HCT116 (cell line): ENCODE measurements at regions not wholly inside any gene's neighbourhood (a gene's known extent, or its start where the extent isn't known, plus 50 kb on each side); places are given as distances from the start of the nearest gene placed in this dataset.

Experiments
- ATAC-seq: fragments of 200-7000 bp; cut with Tn5 transposase; 2 replicates; pipeline ENCODE4 v1.9.1; 2020; ENCODE audit warnings: mild to moderate bottlenecking, moderate library complexity
- BruUV-seq: library from RNA; stranded (reverse); fragments of 400-500 nt; replicated peaks from 2 replicates; lab custom pipeline; 2021; lab: Mats Ljungman, UMichigan
- CTCF ChIA-PET: fragments of 300-600 bp; sonication (Branson Sonifier 250); formaldehyde crosslinking; loops from one replicate; lab custom pipeline; 2021; ENCODE audit warnings: antibody characterized with exemption; lab: Charles Lee
- POLR2A ChIA-PET: fragments of 300-600, 350-600 bp; sonication (Branson Sonifier 250); formaldehyde crosslinking; loops from one replicate; lab custom pipeline; 2021; ENCODE audit warnings: antibody characterized with exemption; lab: Charles Lee
- RAD21 ChIA-PET, 2 experiments: fragments of 300-600 bp; sonication (Branson Sonifier 250); formaldehyde crosslinking; loops; one replicate each; lab custom pipeline; 2023; ENCODE audit warnings: low total read pairs in 2 of 2; ENCODE audit not compliant: uncharacterized antibody in 2 of 2, unreplicated experiment in 2 of 2, low non-redundant PET in 1 of 2; lab: Charles Lee
- DNase-seq: peaks from one replicate; pipeline ENCODE4 v3.0.0-alpha.2; 2010; ENCODE audit warnings: low read depth, low spot score
- H2AFZ ChIP-seq: fragments of 200-600 bp; shearing (Covaris generic), sonication (generic); 2 replicates; pipeline ENCODE4 v1.6.1; 2017; ENCODE audit warnings: low read depth, mixed run types, mixed read lengths, antibody characterized with exemption, low read length; ENCODE audit not compliant: poor library complexity, severe bottlenecking
- H3K27ac ChIP-seq: 2 replicates; pipeline ENCODE4 v1.5.1; 2012; ENCODE audit warnings: low read depth, low read length
- H3K27me3 ChIP-seq: fragments of 200-600 bp; sonication (generic); 2 replicates; pipeline ENCODE4 v1.6.1; 2016; ENCODE audit warnings: mixed run types, low read length, mixed read lengths; ENCODE audit not compliant: insufficient read depth
- H3K36me3 ChIP-seq, 2 experiments: fragments of 200-500 bp in 1 of 2; fragments of 200-600 bp in 1 of 2; sonication (Bioruptor generic) in 1 of 2; sonication (generic) in 1 of 2; 2 replicates each; pipeline versions ENCODE4 v1.5.1 to v1.6.1; 2014 to 2016; ENCODE audit warnings: low read length in 2 of 2, inconsistent platforms in 1 of 2, mixed read lengths in 1 of 2, mixed run types in 1 of 2; ENCODE audit not compliant: insufficient read depth in 2 of 2, control insufficient read depth in 1 of 2
- H3K4me1 ChIP-seq, 2 experiments: fragments of 200-600 bp in 1 of 2; sonication (generic) in 1 of 2; 2 replicates each; pipeline versions ENCODE4 v1.5.1 to v1.6.1; 2012 to 2017; ENCODE audit warnings: low read length in 2 of 2, inconsistent platforms in 1 of 2, mild to moderate bottlenecking in 1 of 2, mixed read lengths in 1 of 2, mixed run types in 1 of 2, moderate library complexity in 1 of 2; ENCODE audit not compliant: insufficient read depth in 2 of 2, control insufficient read depth in 1 of 2
- H3K4me2 ChIP-seq: fragments of 200-600 bp; sonication (generic); 2 replicates; pipeline ENCODE4 v1.6.1; 2017; ENCODE audit warnings: mixed run types, low read length, mixed read lengths
- H3K4me3 ChIP-seq, 2 experiments: fragments of 200-600 bp in 1 of 2; sonication (generic) in 1 of 2; replicated peaks in 1 of 2; 2 replicates each; pipeline ENCODE4 v1.5.1; 2011 to 2016; ENCODE audit warnings: low read length in 2 of 2, control low read depth in 1 of 2, low read depth in 1 of 2, mild to moderate bottlenecking in 1 of 2, mixed read lengths in 1 of 2, mixed run types in 1 of 2
- H3K79me2 ChIP-seq: fragments of 200-600 bp; sonication (generic); 2 replicates; pipeline ENCODE4 v1.6.1; 2017; ENCODE audit warnings: mild to moderate bottlenecking, mixed run types, low read length, moderate library complexity, mixed read lengths; ENCODE audit not compliant: insufficient read depth
- H3K9ac ChIP-seq: fragments of 200-600 bp; sonication (generic); 2 replicates; pipeline ENCODE4 v1.6.1; 2016; ENCODE audit warnings: low read length, mixed read lengths
- H3K9me2 ChIP-seq: fragments of 200-600 bp; sonication (generic), shearing (Covaris generic); 2 replicates; pipeline ENCODE4 v1.6.1; 2017; ENCODE audit warnings: mixed run types, mild to moderate bottlenecking, moderate library complexity; ENCODE audit not compliant: insufficient read depth
- H3K9me3 ChIP-seq, 2 experiments: fragments of 200-500 bp in 1 of 2; fragments of 200-600 bp in 1 of 2; sonication (Bioruptor generic) in 1 of 2; sonication (generic) in 1 of 2; 2 replicates each; pipeline ENCODE4 v1.6.1; 2014 to 2017; ENCODE audit warnings: low read length in 2 of 2, mixed read lengths in 2 of 2, inconsistent platforms in 1 of 2, low read depth in 1 of 2, mild to moderate bottlenecking in 1 of 2, mixed run types in 1 of 2, moderate library complexity in 1 of 2; ENCODE audit not compliant: control insufficient read depth in 1 of 2, insufficient read depth in 1 of 2
- H4K20me1 ChIP-seq: fragments of 200-600 bp; sonication (generic), shearing (Covaris generic); 2 replicates; pipeline ENCODE4 v1.6.1; 2017; ENCODE audit warnings: mixed run types, mild to moderate bottlenecking, moderate library complexity; ENCODE audit not compliant: insufficient read depth
- CEBPB ChIP-seq: IDR thresholded peaks from 2 replicates; pipeline ENCODE4 v1.6.1; 2012; ENCODE audit warnings: low read depth
- EZH2phosphoT487 ChIP-seq: fragments of 200-600 bp; IDR thresholded peaks from 2 replicates; pipeline ENCODE4 v1.6.1; 2018; ENCODE audit warnings: antibody characterized with exemption, borderline replicate concordance
- POLR2AphosphoS5 ChIP-seq: IDR thresholded peaks from 2 replicates; pipeline ENCODE4 v1.6.1; 2011; ENCODE audit warnings: mild to moderate bottlenecking, low read depth, low read length, moderate library complexity
- SRF ChIP-seq: IDR thresholded peaks from 2 replicates; pipeline ENCODE4 v1.6.1; 2012; ENCODE audit warnings: low read depth
- YY1 ChIP-seq: IDR thresholded peaks from 2 replicates; pipeline ENCODE4 v1.6.1; 2011; ENCODE audit warnings: low read length, low read depth, moderate library complexity, mild to moderate bottlenecking; ENCODE audit not compliant: insufficient replicate concordance; ENCODE audit errors: extremely low read depth
- ZFX ChIP-seq: fragments of 450-650 bp; IDR thresholded peaks from 2 replicates; pipeline ENCODE4 v1.6.1; 2017
- intact Hi-C: fragments of 100-400 bp; cut with micrococcal nuclease; formaldehyde crosslinking; loops from 2 replicates; pipeline ENCODE4 v1.10.0; 2022
- TF ChIP-seq, protein P1 (sequence below): IDR thresholded peaks from 2 replicates; pipeline ENCODE4 v1.6.1; 2012; ENCODE audit warnings: low read depth

DNA sequence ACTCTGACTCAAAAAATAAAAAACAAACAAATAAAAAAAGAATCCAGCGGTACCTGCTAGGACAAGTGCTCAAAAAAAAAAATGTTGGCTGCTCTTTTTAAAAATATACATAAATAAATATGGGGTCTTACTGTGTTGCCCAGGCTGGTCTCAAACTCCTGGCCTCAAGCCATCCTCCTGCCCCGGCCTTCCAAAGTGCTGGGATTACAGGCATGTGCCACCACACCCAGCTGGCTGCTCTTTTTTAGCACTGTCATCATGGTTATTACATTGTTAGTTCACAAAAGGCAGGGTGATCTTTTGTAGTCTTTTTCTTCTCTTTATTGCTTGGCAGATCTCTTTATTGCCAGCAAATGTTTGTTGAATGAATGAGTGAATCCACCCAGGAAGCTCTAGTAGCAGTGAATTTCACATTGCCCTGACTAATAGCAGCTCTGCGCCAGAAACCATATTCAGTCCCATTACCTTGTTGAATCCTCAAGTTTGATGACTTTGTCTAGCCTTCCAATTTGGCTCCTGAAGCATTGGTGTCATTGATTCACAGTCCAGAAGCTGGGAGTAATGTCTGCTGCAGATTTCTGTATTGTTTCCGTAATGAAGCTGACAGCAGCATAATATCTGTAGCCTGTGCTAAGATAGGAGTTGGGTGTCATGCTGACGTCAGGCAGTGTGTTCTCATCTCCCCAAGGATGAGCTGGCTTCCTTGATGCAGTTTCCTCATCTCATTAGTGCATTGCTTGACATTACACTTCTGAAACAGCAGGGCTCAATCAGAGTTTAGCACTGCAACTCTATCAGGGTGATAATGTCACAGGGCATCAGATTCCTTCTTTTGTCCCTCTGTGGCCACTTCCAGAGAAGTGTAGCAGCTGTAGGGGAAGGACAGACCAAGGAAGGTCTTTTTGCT is 84.9 kb upstream of the TGM3 start:
- CTCF ChIA-PET, result interaction anchor here (1.7 kb wide), 1 partner anchor 241 kb away, joined by 3 read pairs; no protein-coding TSS in a partner anchor
- DNase-seq, result no peak

More for the DNA sequence above, 84.9 kb upstream of the TGM3 start:
- ChIA-PET RAD21 (no interaction called here), POLR2A (no interaction called here)
- no peaks in the 10 kb centered on the region for H3K36me3 ChIP-seq
- intact Hi-C loops, result no loop called here
- H3K4me3 ChIP-seq, result no peak overlapping the region
- no peak overlapping the region for H3K9ac ChIP-seq
- TF ChIP-seq SRF (no peak), POLR2AphosphoS5 (no peak), EZH2phosphoT487 (no peak), ZFX (no peak), YY1 (no peak), CEBPB (no peak)
- TF ChIP-seq, protein P1, sequence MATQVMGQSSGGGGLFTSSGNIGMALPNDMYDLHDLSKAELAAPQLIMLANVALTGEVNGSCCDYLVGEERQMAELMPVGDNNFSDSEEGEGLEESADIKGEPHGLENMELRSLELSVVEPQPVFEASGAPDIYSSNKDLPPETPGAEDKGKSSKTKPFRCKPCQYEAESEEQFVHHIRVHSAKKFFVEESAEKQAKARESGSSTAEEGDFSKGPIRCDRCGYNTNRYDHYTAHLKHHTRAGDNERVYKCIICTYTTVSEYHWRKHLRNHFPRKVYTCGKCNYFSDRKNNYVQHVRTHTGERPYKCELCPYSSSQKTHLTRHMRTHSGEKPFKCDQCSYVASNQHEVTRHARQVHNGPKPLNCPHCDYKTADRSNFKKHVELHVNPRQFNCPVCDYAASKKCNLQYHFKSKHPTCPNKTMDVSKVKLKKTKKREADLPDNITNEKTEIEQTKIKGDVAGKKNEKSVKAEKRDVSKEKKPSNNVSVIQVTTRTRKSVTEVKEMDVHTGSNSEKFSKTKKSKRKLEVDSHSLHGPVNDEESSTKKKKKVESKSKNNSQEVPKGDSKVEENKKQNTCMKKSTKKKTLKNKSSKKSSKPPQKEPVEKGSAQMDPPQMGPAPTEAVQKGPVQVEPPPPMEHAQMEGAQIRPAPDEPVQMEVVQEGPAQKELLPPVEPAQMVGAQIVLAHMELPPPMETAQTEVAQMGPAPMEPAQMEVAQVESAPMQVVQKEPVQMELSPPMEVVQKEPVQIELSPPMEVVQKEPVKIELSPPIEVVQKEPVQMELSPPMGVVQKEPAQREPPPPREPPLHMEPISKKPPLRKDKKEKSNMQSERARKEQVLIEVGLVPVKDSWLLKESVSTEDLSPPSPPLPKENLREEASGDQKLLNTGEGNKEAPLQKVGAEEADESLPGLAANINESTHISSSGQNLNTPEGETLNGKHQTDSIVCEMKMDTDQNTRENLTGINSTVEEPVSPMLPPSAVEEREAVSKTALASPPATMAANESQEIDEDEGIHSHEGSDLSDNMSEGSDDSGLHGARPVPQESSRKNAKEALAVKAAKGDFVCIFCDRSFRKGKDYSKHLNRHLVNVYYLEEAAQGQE, result no peak
- H3K4me1 ChIP-seq, result peaks cover 4 to 15% of the 10 kb centered on the region in 2 experiments; a peak in 2 of 4 replicates
- no peak overlapping the region for H3K27ac ChIP-seq
- no TSS peak for BruUV-seq
- H4K20me1 ChIP-seq, result no peaks in the 10 kb centered on the region
- H3K27me3 ChIP-seq, result no peaks in the 10 kb centered on the region
- no peak overlapping the region for H2AFZ ChIP-seq
- H3K9me2 ChIP-seq, result no peaks in the 10 kb centered on the region; the same call in 1 of the 2 replicates
- ATAC-seq, result no peak
- no peaks in the 10 kb centered on the region for H3K9me3 ChIP-seq
- H3K79me2 ChIP-seq, result no peaks in the 10 kb centered on the region
- H3K4me2 ChIP-seq, result no peak overlapping the region
